Stomach smooth muscle (tissue), 2 donors: ENCODE measurements at regions not wholly inside any gene's neighbourhood (a gene's known extent, or its start where the extent isn't known, plus 50 kb on each side); places are given as distances from the start of the nearest gene placed in this dataset.

Experiments
- H3K27ac ChIP-seq: one replicate; pipeline ENCODE4 v1.7.0; 2013; ENCODE audit warnings: mild to moderate bottlenecking, low read length, inconsistent platforms
- H3K27me3 ChIP-seq, 2 donors: one replicate each; pipeline ENCODE4 v1.7.0; 2013; ENCODE audit warnings: low read length in 2 of 2; ENCODE audit not compliant: insufficient read depth in 2 of 2, control insufficient read depth in 1 of 2
- H3K36me3 ChIP-seq, 2 donors: one replicate each; pipeline ENCODE4 v1.7.0; 2013; ENCODE audit warnings: low read length in 2 of 2; ENCODE audit not compliant: control insufficient read depth in 2 of 2, insufficient read depth in 2 of 2
- H3K4me1 ChIP-seq: one replicate; pipeline ENCODE4 v1.7.0; 2013; ENCODE audit warnings: low read length; ENCODE audit not compliant: control insufficient read depth, insufficient read depth
- H3K4me3 ChIP-seq, 2 donors: one replicate each; pipeline ENCODE4 v1.7.0; 2013; ENCODE audit warnings: low read length in 2 of 2
- H3K9ac ChIP-seq, 2 donors: one replicate each; pipeline ENCODE4 v1.7.0; 2013; ENCODE audit warnings: low read length in 2 of 2, mild to moderate bottlenecking in 1 of 2
- H3K9me3 ChIP-seq, 2 donors: one replicate each; pipeline ENCODE4 v1.7.0; 2013; ENCODE audit warnings: low read length in 2 of 2; ENCODE audit not compliant: control insufficient read depth in 2 of 2
- donor health status: healthy.
- donor health status: Pancreatic carcinoma.

- Histone ChIP-seq H3K27ac (no peak overlapping the region), H3K4me3 (no peak overlapping the region), H3K9me3 (no peaks in the 10 kb centered on the region), H3K9ac (no peak overlapping the region), H3K27me3 (no peaks in the 10 kb centered on the region), H3K4me1 (no peaks in the 10 kb centered on the region), H3K36me3 (no peaks in the 10 kb centered on the region)
Observed at GRCh38 chr11:98143661-98144060, 877.1 kb upstream of the CNTN5 start.

GRCh38 chr11:98153752-98154151, 867.0 kb upstream of the CNTN5 start:
- Histone ChIP-seq H3K9me3 (no peaks in the 10 kb centered on the region), H3K9ac (no peak overlapping the region), H3K4me3 (no peak overlapping the region), H3K4me1 (no peaks in the 10 kb centered on the region), H3K27ac (no peak overlapping the region), H3K36me3 (no peaks in the 10 kb centered on the region), H3K27me3 (no peaks in the 10 kb centered on the region)

DNA sequence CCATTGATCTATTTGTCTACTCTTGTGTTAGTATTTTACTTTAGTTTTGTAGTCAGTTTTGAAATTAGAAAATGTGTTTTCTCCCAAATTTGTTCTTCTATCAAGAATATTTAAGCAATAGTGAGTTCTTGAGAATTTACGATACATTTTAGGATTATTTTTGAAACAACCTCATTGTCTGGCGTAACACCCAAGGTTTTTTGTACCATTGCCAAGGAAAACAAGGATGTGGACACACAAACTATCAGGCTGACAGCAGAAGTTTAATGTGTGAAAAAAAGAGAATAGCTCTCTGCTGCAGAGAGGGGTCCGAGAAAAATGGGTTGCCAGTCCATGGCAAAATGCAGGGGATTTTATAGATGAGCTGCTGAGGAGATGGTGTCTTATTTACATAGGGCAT, 865.1 kb upstream of the CNTN5 start:
- Histone ChIP-seq H3K27ac (no peak overlapping the region), H3K27me3 (no peaks in the 10 kb centered on the region), H3K9ac (no peak overlapping the region), H3K4me1 (no peaks in the 10 kb centered on the region), H3K36me3 (no peaks in the 10 kb centered on the region), H3K4me3 (no peak overlapping the region), H3K9me3 (no peaks in the 10 kb centered on the region)

DNA sequence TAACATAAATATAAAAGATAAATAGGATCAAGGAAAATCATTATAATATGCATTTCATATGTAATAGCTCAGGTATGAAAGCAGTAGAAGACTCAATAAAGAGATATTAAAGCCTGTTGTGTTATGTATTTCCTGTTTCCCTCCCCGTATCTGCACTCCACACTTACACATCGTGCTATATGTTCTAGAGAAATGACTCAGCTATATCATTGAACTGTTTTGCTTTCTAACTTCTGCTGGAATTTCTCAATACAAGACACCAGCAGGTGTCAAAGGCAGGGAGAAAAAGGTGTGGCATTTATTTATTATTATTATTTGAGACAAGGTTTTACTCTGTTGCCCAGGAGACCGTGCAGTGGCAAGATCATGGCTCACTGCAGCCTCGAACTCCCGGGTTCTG, 842.8 kb upstream of the CNTN5 start:
- Histone ChIP-seq H3K4me1 (no peaks in the 10 kb centered on the region), H3K36me3 (no peaks in the 10 kb centered on the region), H3K27me3 (no peaks in the 10 kb centered on the region), H3K9me3 (no peaks in the 10 kb centered on the region), H3K27ac (no peak overlapping the region), H3K4me3 (no peak overlapping the region), H3K9ac (no peak overlapping the region)

- Histone ChIP-seq H3K27ac (no peak overlapping the region), H3K27me3 (no peaks in the 10 kb centered on the region), H3K9ac (no peak overlapping the region), H3K9me3 (no peaks in the 10 kb centered on the region), H3K4me1 (no peaks in the 10 kb centered on the region), H3K4me3 (no peak overlapping the region), H3K36me3 (no peaks in the 10 kb centered on the region)
Observed at GRCh38 chr11:98180511-98180910, 840.2 kb upstream of the CNTN5 start.

GRCh38 chr11:98180921-98181320, 839.8 kb upstream of the CNTN5 start:
- Histone ChIP-seq H3K4me1 (no peaks in the 10 kb centered on the region), H3K9me3 (no peaks in the 10 kb centered on the region)

GRCh38 chr11:98183034-98183433, 837.7 kb upstream of the CNTN5 start:
- H3K27me3 ChIP-seq: no peaks in the 10 kb centered on the region
- H3K36me3 ChIP-seq: no peaks in the 10 kb centered on the region
- H3K27ac ChIP-seq: no peak overlapping the region
- no peaks in the 10 kb centered on the region for H3K4me1 ChIP-seq
- H3K4me3 ChIP-seq: no peak overlapping the region
- no peak overlapping the region for H3K9ac ChIP-seq
- no peaks in the 10 kb centered on the region for H3K9me3 ChIP-seq

More at GRCh38 chr11:98180921-98181320, 839.8 kb upstream of the CNTN5 start:
- no peak overlapping the region for H3K4me3 ChIP-seq
- no peak overlapping the region for H3K27ac ChIP-seq
- H3K9ac ChIP-seq: no peak overlapping the region
- no peaks in the 10 kb centered on the region for H3K27me3 ChIP-seq
- H3K36me3 ChIP-seq: no peaks in the 10 kb centered on the region

DNA sequence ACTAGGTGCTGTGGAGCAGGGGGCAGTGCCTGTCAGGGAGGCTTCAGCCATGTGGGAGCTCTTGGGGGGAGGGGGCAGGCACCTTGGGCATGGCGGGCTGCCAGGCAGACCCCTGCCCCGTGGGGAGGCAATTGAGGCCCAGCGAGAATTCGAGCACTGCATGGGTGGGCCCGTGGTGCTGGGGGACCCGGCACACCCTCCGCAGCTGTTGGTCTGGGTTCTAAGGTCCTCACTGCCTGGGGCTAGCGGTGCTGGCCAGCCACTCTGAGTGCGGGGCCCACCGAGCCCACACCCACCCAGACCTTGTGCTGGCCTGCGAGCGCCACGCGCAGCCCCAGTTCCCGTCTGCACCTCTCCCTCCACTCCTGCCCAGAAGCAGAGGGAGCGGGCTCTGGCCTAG, 835.5 kb upstream of the CNTN5 start:
- Histone ChIP-seq H3K9me3 (no peaks in the 10 kb centered on the region), H3K27ac (no peak overlapping the region)

GRCh38 chr11:98194611-98195010, 826.1 kb upstream of the CNTN5 start:
- Histone ChIP-seq H3K27ac (no peak overlapping the region), H3K9ac (no peak overlapping the region), H3K36me3 (no peaks in the 10 kb centered on the region), H3K27me3 (no peaks in the 10 kb centered on the region), H3K4me3 (no peak overlapping the region), H3K9me3 (no peaks in the 10 kb centered on the region), H3K4me1 (no peaks in the 10 kb centered on the region)

More for the DNA sequence above, 835.5 kb upstream of the CNTN5 start:
- H3K4me3 ChIP-seq: no peak overlapping the region
- H3K27me3 ChIP-seq: no peaks in the 10 kb centered on the region
- no peak overlapping the region for H3K9ac ChIP-seq
- no peaks in the 10 kb centered on the region for H3K36me3 ChIP-seq
- H3K4me1 ChIP-seq: no peaks in the 10 kb centered on the region

- no peak overlapping the region for H3K9ac ChIP-seq
Observed at GRCh38 chr11:98195300-98195699, 825.4 kb upstream of the CNTN5 start.

DNA sequence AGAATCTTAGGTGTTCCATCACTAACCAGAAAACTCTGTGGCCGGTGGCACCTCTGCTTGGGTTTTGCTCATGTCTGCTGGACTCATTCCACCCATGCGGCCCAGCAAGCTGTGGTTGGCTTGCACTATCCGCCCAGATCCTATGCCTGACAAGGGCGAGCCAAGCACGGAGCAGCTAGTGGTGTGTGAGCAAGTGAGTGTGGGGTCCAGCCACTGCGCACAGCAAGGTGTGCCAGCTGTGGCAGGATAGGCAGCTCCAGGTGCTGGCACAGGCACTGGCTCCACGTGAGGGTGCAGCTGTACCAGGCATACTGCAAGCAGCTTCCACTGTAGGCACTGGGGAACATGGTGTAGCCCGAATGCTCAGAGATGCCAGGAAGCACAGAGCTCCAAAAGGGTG, 813.7 kb upstream of the CNTN5 start:
- no peaks in the 10 kb centered on the region for H3K36me3 ChIP-seq
- H3K4me1 ChIP-seq: no peaks in the 10 kb centered on the region
- no peak overlapping the region for H3K9ac ChIP-seq
- no peak overlapping the region for H3K4me3 ChIP-seq
- H3K9me3 ChIP-seq: no peaks in the 10 kb centered on the region
- no peak overlapping the region for H3K27ac ChIP-seq
- no peaks in the 10 kb centered on the region for H3K27me3 ChIP-seq

More at GRCh38 chr11:98195300-98195699, 825.4 kb upstream of the CNTN5 start:
- Histone ChIP-seq H3K4me3 (no peak overlapping the region), H3K27ac (no peak overlapping the region), H3K36me3 (no peaks in the 10 kb centered on the region), H3K27me3 (no peaks in the 10 kb centered on the region), H3K4me1 (no peaks in the 10 kb centered on the region), H3K9me3 (no peaks in the 10 kb centered on the region)
